ENCODE measurements at regions not wholly inside any gene's neighbourhood (a gene's known extent, or its start where the extent isn't known, plus 50 kb on each side); places are given as distances from the start of the nearest gene placed in this dataset.

GRCh38 chr1:218851586-218851985 lies 322.1 kb upstream of the LYPLAL1 start:
- TF ChIP-seq CTCF (conservative IDR thresholded peaks at IDR 0.05 in 1 of 2, IDR thresholded peaks at IDR 0.05 in 1 of 2; ENCODE audit: low read depth in 1 of 2, low read length in 2 of 2) (no peak), EZH2 (IDR thresholded peaks at IDR 0.05; ENCODE audit: low read length, missing control alignments) (no peak)
